ENCODE measurements at regions not wholly inside any gene's neighbourhood (a gene's known extent, or its start where the extent isn't known, plus 50 kb on each side); places are given as distances from the start of the nearest gene placed in this dataset.

DNA sequence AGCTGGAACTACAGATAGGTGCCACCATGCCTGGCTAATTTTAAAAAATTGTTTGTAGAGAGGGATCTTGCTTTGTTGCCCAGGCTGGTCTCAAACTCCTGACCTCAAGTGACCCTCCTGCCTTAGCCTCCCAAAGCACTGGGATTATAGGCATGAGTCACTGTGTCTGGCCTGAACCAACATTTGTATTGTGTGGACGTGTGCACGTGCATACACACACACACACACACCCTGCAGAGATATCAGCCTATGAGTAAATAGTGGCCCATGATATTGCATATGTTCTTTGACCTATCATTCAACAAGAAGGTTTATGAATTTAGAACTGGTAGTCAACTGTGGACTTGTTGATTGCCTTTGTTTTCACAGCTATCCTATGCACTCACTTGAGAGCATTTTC lies 161.6 kb downstream of the BAMBI start:
- H3K36me3 Mint-ChIP-seq (ENCODE audit: low read depth), result no peaks in the 10 kb centered on the region
- no peaks in the 10 kb centered on the region for H3K9me3 Mint-ChIP-seq (ENCODE audit: low read depth)
- no peak overlapping the region for H3K4me3 Mint-ChIP-seq (ENCODE audit: unreplicated experiment)
- no peak for TF ChIP-seq CTCF (IDR thresholded peaks at IDR 0.05)
- H3K27ac Mint-ChIP-seq (ENCODE audit: unreplicated experiment), result no peak overlapping the region
- DNase-seq (ENCODE audit: low spot score), result no peak
- no peaks in the 10 kb centered on the region for H3K27me3 Mint-ChIP-seq (ENCODE audit: low read depth)
- peaks cover 34% of the 10 kb centered on the region for H3K4me1 Mint-ChIP-seq (ENCODE audit: low read depth)

DNA sequence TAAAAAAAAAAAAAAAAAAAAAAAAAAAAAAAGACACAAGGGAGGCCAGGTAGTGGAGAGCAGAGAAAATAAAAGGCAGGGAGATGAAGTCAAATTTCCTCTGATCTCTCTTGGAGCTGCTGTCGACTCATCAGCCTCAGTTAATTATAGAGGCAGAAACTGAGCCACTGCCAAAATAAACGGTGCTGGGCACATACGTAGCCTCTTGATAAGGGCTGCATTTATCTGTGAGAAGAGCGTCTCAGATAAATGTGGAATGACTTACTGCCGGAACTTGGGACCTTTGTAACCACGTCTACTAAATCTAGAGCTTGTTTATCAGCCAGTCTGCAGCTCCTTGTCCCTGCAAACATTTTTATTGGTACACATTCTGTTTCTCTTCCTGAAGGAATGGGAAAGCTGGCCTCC lies 162.3 kb downstream of the BAMBI start:
- Mint-ChIP-seq H3K27ac (ENCODE audit: unreplicated experiment) (no peak overlapping the region), H3K9me3 (ENCODE audit: low read depth) (no peaks in the 10 kb centered on the region), H3K36me3 (ENCODE audit: low read depth) (no peaks in the 10 kb centered on the region), H3K4me3 (ENCODE audit: unreplicated experiment) (no peak overlapping the region), H3K4me1 (ENCODE audit: low read depth) (peaks cover 34% of the 10 kb centered on the region), H3K27me3 (ENCODE audit: low read depth) (no peaks in the 10 kb centered on the region)
- no peak for DNase-seq (ENCODE audit: low spot score)
- no peak for TF ChIP-seq CTCF (IDR thresholded peaks at IDR 0.05)

GRCh38 chr10:28840202-28840601 lies 162.9 kb downstream of the BAMBI start:
- Mint-ChIP-seq H3K9me3 (ENCODE audit: low read depth) (no peaks in the 10 kb centered on the region), H3K4me3 (ENCODE audit: unreplicated experiment) (no peak overlapping the region), H3K4me1 (ENCODE audit: low read depth) (peaks cover 34% of the 10 kb centered on the region), H3K36me3 (ENCODE audit: low read depth) (no peaks in the 10 kb centered on the region), H3K27me3 (ENCODE audit: low read depth) (no peaks in the 10 kb centered on the region), H3K27ac (ENCODE audit: unreplicated experiment) (no peak overlapping the region)
- no peak for DNase-seq (ENCODE audit: low spot score)
- no peak for TF ChIP-seq CTCF (IDR thresholded peaks at IDR 0.05)

DNA sequence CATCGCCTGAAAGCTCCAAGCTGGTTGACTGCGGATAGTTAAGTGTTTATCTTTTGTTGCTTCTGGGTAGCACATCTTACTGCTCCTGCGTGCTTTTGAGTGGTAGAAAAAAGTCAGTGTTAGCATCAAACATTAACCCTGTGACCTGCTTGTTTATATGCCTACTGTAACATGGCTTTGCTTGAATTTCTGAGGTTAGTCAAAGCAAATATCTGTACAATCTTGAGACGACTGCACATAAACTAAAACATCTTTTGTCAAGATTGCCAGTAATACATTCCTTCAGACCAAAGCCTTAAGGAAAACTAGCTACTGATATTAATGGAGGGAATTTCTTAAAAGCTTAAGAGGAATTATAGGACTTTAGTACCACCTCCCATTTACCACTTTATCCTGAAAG lies 163.7 kb downstream of the BAMBI start:
- DNase-seq (ENCODE audit: low spot score), result no peak
- H3K9me3 Mint-ChIP-seq (ENCODE audit: low read depth), result no peaks in the 10 kb centered on the region
- H3K36me3 Mint-ChIP-seq (ENCODE audit: low read depth), result no peaks in the 10 kb centered on the region
- peaks cover 34% of the 10 kb centered on the region for H3K4me1 Mint-ChIP-seq (ENCODE audit: low read depth)
- no peak overlapping the region for H3K27ac Mint-ChIP-seq (ENCODE audit: unreplicated experiment)
- H3K4me3 Mint-ChIP-seq (ENCODE audit: unreplicated experiment), result no peak overlapping the region
- no peaks in the 10 kb centered on the region for H3K27me3 Mint-ChIP-seq (ENCODE audit: low read depth)
- no peak for TF ChIP-seq CTCF (IDR thresholded peaks at IDR 0.05)

- H3K36me3 Mint-ChIP-seq (ENCODE audit: low read depth), result no peaks in the 10 kb centered on the region
- H3K27me3 Mint-ChIP-seq (ENCODE audit: low read depth), result no peaks in the 10 kb centered on the region
- no peak overlapping the region for H3K4me3 Mint-ChIP-seq (ENCODE audit: unreplicated experiment)
- TF ChIP-seq CTCF (IDR thresholded peaks at IDR 0.05), result no peak
- H3K27ac Mint-ChIP-seq (ENCODE audit: unreplicated experiment), result peak overlapping the region; percentile 79
- H3K9me3 Mint-ChIP-seq (ENCODE audit: low read depth), result no peaks in the 10 kb centered on the region
- peaks cover 34% of the 10 kb centered on the region for H3K4me1 Mint-ChIP-seq (ENCODE audit: low read depth)
- DNase-seq (ENCODE audit: low spot score), result no peak
Measured at GRCh38 chr10:28841625-28842024, 164.3 kb downstream of the BAMBI start.
